Small intestine (tissue), 7 donors: ENCODE measurements at regions not wholly inside any gene's neighbourhood (a gene's known extent, or its start where the extent isn't known, plus 50 kb on each side); places are given as distances from the start of the nearest gene placed in this dataset.
"Not testable (repeated sequence)": the region's sequence is repeated elsewhere in the genome, so short reads cannot be mapped to it uniquely, and the experiment has no call there.

Experiments
- DNase-seq, 2 donors: peaks; one replicate each; pipeline versions ENCODE4 v3.0.0 to v3.0.0-alpha.2; 2013
- FAIRE-seq: peaks from 2 replicates; lab custom pipeline; 2012; peaks lifted over from hg19 to GRCh38; lab: Jason Lieb, UNC
- H3K27ac ChIP-seq, 3 donors: one replicate each; pipeline ENCODE4 v1.5.1; 2013; ENCODE audit warnings: low read length in 2 of 3, mild to moderate bottlenecking in 2 of 3, control low read depth in 1 of 3, inconsistent platforms in 1 of 3, low read depth in 1 of 3, moderate library complexity in 1 of 3
- H3K27me3 ChIP-seq, 3 donors: one replicate each; pipeline ENCODE4 v1.6.1; 2013; ENCODE audit warnings: low read length in 3 of 3, inconsistent platforms in 1 of 3; ENCODE audit not compliant: control insufficient read depth in 3 of 3, insufficient read depth in 3 of 3
- H3K36me3 ChIP-seq, 3 donors: one replicate each; pipeline ENCODE4 v1.6.1; 2013; ENCODE audit warnings: low read length in 3 of 3, inconsistent platforms in 1 of 3, low read depth in 1 of 3, mild to moderate bottlenecking in 1 of 3, moderate library complexity in 1 of 3; ENCODE audit not compliant: control insufficient read depth in 3 of 3, insufficient read depth in 2 of 3
- H3K4me1 ChIP-seq, 3 donors: one replicate each; pipeline ENCODE4 v1.6.1; 2013; ENCODE audit warnings: low read length in 2 of 3, inconsistent platforms in 1 of 3, low read depth in 1 of 3, mild to moderate bottlenecking in 1 of 3, moderate library complexity in 1 of 3; ENCODE audit not compliant: control insufficient read depth in 3 of 3, insufficient read depth in 2 of 3
- H3K4me3 ChIP-seq, 3 donors: one replicate each; pipeline ENCODE4 v1.5.1; 2013; ENCODE audit warnings: low read length in 3 of 3, control low read depth in 1 of 3, inconsistent platforms in 1 of 3, low read depth in 1 of 3, mild to moderate bottlenecking in 1 of 3, moderate library complexity in 1 of 3
- H3K9me3 ChIP-seq, 2 donors: one replicate each; pipeline ENCODE4 v1.6.1; 2013; ENCODE audit warnings: low read depth in 1 of 2, low read length in 1 of 2; ENCODE audit not compliant: control insufficient read depth in 2 of 2, insufficient read depth in 1 of 2
- WGBS, 3 donors: extraction: QIAGEN DNeasy Blood & Tissue Kit; methylation state at CpG; one replicate each; pipeline ENCODE4 v1.1.7; 2013; 5-methylcytosine and 5-hydroxymethylcytosine counted together
- donor health status: healthy with polysubstance abuse.
- donor health status: control.
- donor health status: control.
- donor health status: Bipolar disorder and iron deficiency.
- donor health status: healthy.

DNA sequence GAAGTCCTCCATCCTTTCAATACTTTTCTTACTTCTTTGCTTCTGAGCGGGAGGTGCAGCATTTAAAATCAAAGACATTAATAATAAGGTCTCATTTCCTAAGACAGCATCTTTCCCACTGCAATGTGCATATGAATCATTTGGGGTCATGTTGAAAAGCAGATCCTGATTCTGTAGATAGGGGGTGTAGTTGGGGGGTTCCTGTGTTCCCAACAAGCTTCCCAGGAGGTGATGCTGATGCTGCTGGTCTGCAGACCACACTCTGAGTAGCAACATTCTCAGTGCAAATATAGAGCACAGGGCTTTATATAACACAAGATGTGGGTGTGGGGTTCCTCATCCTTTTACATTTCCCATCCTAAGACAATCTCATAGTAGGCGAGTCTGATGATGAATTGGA is 126.5 kb upstream of the PALM2AKAP2 start:
- no peaks in the 10 kb centered on the region for H3K36me3 ChIP-seq
- H3K27ac ChIP-seq: no peak overlapping the region
- no peaks in the 10 kb centered on the region for H3K9me3 ChIP-seq
- no peak overlapping the region for H3K4me3 ChIP-seq
- FAIRE-seq (no peak), DNase-seq (no peak)
- 72 to 75% (median 73%) methylated on average over 2 of the region's 2 CpGs for WGBS, 3 donors
- no peaks in the 10 kb centered on the region for H3K4me1 ChIP-seq
- peaks cover 0 to 1% (median 0%) of the 10 kb centered on the region in 3 donors for H3K27me3 ChIP-seq

DNA sequence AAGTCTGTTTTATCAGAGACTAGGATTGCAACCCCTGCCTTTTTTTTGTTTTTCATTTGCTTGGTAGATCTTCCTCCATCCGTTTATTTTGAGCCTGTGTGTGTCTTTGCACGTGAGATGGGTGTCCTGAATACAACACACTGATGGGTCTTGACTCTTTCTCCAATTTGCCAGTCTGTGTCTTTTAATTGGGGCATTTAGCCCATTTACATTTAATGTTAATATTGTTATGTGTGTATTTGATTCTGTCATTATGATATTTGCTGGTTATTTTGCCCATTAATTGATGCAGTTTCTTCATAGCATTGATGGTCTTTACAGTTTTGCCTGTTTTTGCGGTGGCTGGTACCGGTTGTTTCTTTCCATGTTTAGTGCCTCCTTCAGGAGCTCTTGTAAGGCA is 116.0 kb upstream of the PALM2AKAP2 start:
- not testable (repeated sequence) for H3K4me3 ChIP-seq, H3K4me1 ChIP-seq, H3K27me3 ChIP-seq, H3K9me3 ChIP-seq, H3K27ac ChIP-seq, H3K36me3 ChIP-seq, DNase-seq, FAIRE-seq
- WGBS, 3 donors: 71 to 87% (median 75%) methylated on average over 4 of the region's 4 CpGs

GRCh38 chr9:109665736-109666135 is 114.3 kb upstream of the PALM2AKAP2 start:
- not testable (repeated sequence) for DNase-seq, H3K9me3 ChIP-seq, H3K27me3 ChIP-seq, H3K4me3 ChIP-seq, FAIRE-seq, H3K36me3 ChIP-seq, H3K4me1 ChIP-seq, H3K27ac ChIP-seq
- WGBS, 3 donors: 58 to 66% (median 63%) methylated on average over 7 of the region's 7 CpGs

GRCh38 chr9:109681301-109681700 is 98.7 kb upstream of the PALM2AKAP2 start:
- Histone ChIP-seq H3K4me1 (no peaks in the 10 kb centered on the region), H3K36me3 (no peaks in the 10 kb centered on the region), H3K9me3 (no peaks in the 10 kb centered on the region), H3K4me3 (no peak overlapping the region), H3K27me3 (no peaks in the 10 kb centered on the region), H3K27ac (no peak overlapping the region)
- FAIRE-seq (no peak), DNase-seq (no peak)
- WGBS, 3 donors: 70 to 80% (median 78%) methylated on average over 2 of the region's 2 CpGs

GRCh38 chr9:109682227-109682626 is 97.8 kb upstream of the PALM2AKAP2 start:
- DNase-seq (no peak), FAIRE-seq (no peak)
- Histone ChIP-seq H3K4me1 (no peaks in the 10 kb centered on the region), H3K9me3 (no peaks in the 10 kb centered on the region), H3K4me3 (no peak overlapping the region), H3K27ac (no peak overlapping the region), H3K36me3 (no peaks in the 10 kb centered on the region), H3K27me3 (no peaks in the 10 kb centered on the region)
- 81 to 92% (median 85%) methylated on average over 1 of the region's 1 CpG for WGBS, 3 donors

GRCh38 chr9:109683521-109683920 is 96.5 kb upstream of the PALM2AKAP2 start:
- 53 to 78% (median 66%) methylated on average over 3 of the region's 3 CpGs for WGBS, 3 donors

GRCh38 chr9:109689701-109690100 is 90.3 kb upstream of the PALM2AKAP2 start:
- no peaks in the 10 kb centered on the region for H3K27me3 ChIP-seq
- no peaks in the 10 kb centered on the region for H3K9me3 ChIP-seq
- FAIRE-seq (no peak), DNase-seq (no peak)
- no peaks in the 10 kb centered on the region for H3K36me3 ChIP-seq
- H3K4me3 ChIP-seq: no peak overlapping the region
- WGBS, 3 donors: 69 to 75% (median 71%) methylated on average over 3 of the region's 3 CpGs
- H3K4me1 ChIP-seq: no peaks in the 10 kb centered on the region
- no peak overlapping the region for H3K27ac ChIP-seq

More at GRCh38 chr9:109683521-109683920, 96.5 kb upstream of the PALM2AKAP2 start:
- DNase-seq: no peak
- H3K36me3 ChIP-seq: no peaks in the 10 kb centered on the region
- FAIRE-seq: no peak
- no peak overlapping the region for H3K4me3 ChIP-seq
- no peak overlapping the region for H3K27ac ChIP-seq
- no peaks in the 10 kb centered on the region for H3K4me1 ChIP-seq
- H3K27me3 ChIP-seq: no peaks in the 10 kb centered on the region
- no peaks in the 10 kb centered on the region for H3K9me3 ChIP-seq

DNA sequence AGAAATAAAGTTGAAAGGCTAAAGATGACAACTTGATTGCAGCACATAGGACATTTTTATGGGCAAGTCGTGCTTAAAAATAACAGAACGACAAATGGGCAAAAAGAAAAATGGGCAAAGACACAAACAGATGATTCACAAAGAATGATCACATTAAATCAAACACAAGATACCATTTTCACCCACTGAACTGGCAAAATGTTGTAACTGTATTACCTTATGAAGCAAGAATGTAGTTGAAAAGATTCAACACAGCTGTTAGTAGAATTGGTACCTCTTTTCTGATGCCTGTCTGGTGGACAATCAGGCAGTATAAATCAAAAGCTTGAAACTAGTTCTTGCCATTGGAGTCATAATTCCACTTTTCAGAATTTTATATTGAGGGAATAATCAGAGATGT is 81.0 kb upstream of the PALM2AKAP2 start:
- Histone ChIP-seq H3K4me1 (no peaks in the 10 kb centered on the region), H3K9me3 (no peaks in the 10 kb centered on the region), H3K36me3 (no peaks in the 10 kb centered on the region), H3K27ac (no peak overlapping the region), H3K4me3 (no peak overlapping the region), H3K27me3 (no peaks in the 10 kb centered on the region)
- DNase-seq (no peak), FAIRE-seq (no peak)
- 74 to 95% (median 84%) methylated on average over 2 of the region's 2 CpGs for WGBS, 3 donors

- Histone ChIP-seq H3K36me3 (no peaks in the 10 kb centered on the region), H3K4me1 (no peaks in the 10 kb centered on the region), H3K27ac (no peak overlapping the region), H3K9me3 (no peaks in the 10 kb centered on the region), H3K4me3 (no peak overlapping the region), H3K27me3 (peaks cover 0 to 6% (median 0%) of the 10 kb centered on the region in 3 donors)
- no peak for FAIRE-seq
- no peak for DNase-seq
- 63 to 77% (median 64%) methylated on average over 2 of the region's 2 CpGs for WGBS, 3 donors
Observed at GRCh38 chr9:109704546-109704945, 75.5 kb upstream of the PALM2AKAP2 start.
